Gastrocnemius medialis (tissue), 4 donors: ENCODE measurements at regions not wholly inside any gene's neighbourhood (a gene's known extent, or its start where the extent isn't known, plus 50 kb on each side); places are given as distances from the start of the nearest gene placed in this dataset.

Experiments used
- CTCF ChIP-seq, 5 experiments: fragments of 450-650 bp in 3 of 5; fragments of 200-600 bp in 2 of 5; sonication (generic) in 2 of 5; IDR thresholded peaks in 4 of 5; conservative IDR thresholded peaks in 1 of 5; 1 replicate in 4 of 5; 2 replicates in 1 of 5; pipeline ENCODE4 v1.5.1; 2016 to 2019; ENCODE audit warnings: antibody characterized with exemption in 5 of 5, mild to moderate bottlenecking in 3 of 5, moderate library complexity in 3 of 5
- POLR2A ChIP-seq, 2 donors: fragments of 450-650 bp; IDR thresholded peaks; one replicate each; pipeline ENCODE4 v1.6.1; 2017; ENCODE audit warnings: antibody characterized with exemption in 2 of 2, mild to moderate bottlenecking in 2 of 2, moderate library complexity in 2 of 2

GRCh38 chr5:117881426-117882230 lies 1106.7 kb downstream of the DTWD2 start:
- TF ChIP-seq CTCF (IDR thresholded peaks at IDR 0.05 in 4 of 5, conservative IDR thresholded peaks at IDR 0.05 in 1 of 5) (no peak), POLR2A (IDR thresholded peaks at IDR 0.05) (no peak)
